GM12865 (cell line): ENCODE measurements at regions not wholly inside any gene's neighbourhood (a gene's known extent, or its start where the extent isn't known, plus 50 kb on each side); places are given as distances from the start of the nearest gene placed in this dataset.

Experiments used
- DNase-seq: peaks from one replicate; pipeline ENCODE4 v3.0.0; 2010; ENCODE audit warnings: low read depth
- H3K4me3 ChIP-seq: 2 replicates; pipeline ENCODE4 v1.5.1; 2011; ENCODE audit warnings: mild to moderate bottlenecking, low read depth, low read length, control low read depth
- CTCF ChIP-seq: IDR thresholded peaks from 2 replicates; pipeline ENCODE4 v1.5.1; 2011; ENCODE audit warnings: low read length, control low read depth, low read depth, inconsistent platforms; ENCODE audit not compliant: insufficient read depth; ENCODE audit errors: missing control alignments

GRCh38 chr9:109591691-109592090, 93.6 kb upstream of the PTPN3 start:
- no peak overlapping the region for H3K4me3 ChIP-seq
- no peak for TF ChIP-seq CTCF
- DNase-seq = no peak

DNA sequence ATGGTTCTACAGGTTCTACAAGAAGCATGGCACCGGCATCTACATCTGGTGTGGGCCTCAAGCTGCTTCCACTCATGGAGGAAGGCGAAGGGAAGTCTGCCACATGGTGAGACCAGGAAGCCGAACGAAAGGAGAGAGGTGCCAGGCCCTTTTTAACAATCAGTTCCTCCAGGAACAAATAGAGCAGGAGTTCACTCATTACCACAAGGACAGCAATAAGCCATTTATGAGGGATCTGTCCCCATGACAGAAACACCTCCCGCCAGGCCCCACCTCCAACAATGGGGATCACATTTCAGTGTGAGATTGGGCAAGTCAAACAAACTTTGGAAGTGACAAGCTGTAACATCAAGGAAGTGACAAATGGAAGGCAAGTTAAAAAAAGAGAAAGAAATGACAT, 95.5 kb upstream of the PTPN3 start:
- DNase-seq = no peak
- H3K4me3 ChIP-seq = no peak overlapping the region
- TF ChIP-seq CTCF = no peak

DNA sequence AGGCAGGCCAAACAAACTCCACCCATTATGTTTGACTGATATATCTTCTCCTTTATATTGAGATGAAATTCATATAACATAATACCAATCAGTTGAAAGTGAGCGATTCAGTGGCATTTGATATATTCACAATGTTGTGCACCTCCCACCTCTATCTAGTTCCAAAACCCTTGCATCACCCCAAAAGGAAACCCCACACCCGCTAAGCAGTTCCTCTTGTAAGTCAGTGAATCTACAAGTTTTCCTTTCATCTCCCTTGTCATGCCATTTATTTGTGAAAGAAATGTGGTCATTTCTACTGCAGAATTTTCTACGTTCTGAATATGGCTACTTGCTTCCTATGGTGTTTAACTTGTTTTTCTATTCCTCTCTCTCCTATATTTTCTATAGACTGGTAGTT, 99.4 kb upstream of the PTPN3 start:
- H3K4me3 ChIP-seq = no peak overlapping the region
- TF ChIP-seq CTCF = no peak
- DNase-seq = no peak

- TF ChIP-seq CTCF = no peak
- no peak for DNase-seq
- no peak overlapping the region for H3K4me3 ChIP-seq
These were observed 101.0 kb upstream of the PTPN3 start for GRCh38 chr9:109599131-109599530.

- no peak overlapping the region for H3K4me3 ChIP-seq
- DNase-seq = no peak
- TF ChIP-seq CTCF = no peak
These were observed 101.6 kb upstream of the PTPN3 start for GRCh38 chr9:109599711-109600110.

DNA sequence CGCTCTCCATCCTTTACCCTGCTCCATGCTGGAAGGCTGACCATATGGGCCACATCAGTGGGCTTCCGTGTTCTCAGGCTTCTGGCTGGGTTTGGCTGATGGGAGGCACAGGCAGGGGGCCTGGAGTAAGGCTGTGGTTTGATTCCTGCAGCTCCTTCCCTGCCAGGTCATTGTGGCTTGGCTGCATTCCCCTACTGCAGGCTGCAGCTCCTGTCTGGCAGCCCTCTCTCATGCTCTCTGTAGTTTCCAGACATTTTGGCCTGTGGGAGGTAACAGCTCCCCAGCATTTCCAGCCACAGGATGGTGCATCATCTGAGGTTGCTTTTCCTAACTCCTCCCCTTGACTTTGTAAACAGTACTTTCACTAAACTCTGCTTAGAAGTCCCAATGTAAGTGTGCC, 102.0 kb upstream of the PTPN3 start:
- no peak for TF ChIP-seq CTCF
- no peak for DNase-seq
- no peak overlapping the region for H3K4me3 ChIP-seq

- H3K4me3 ChIP-seq = no peak overlapping the region
- DNase-seq = no peak
- no peak for TF ChIP-seq CTCF
These were observed 103.1 kb upstream of the PTPN3 start for GRCh38 chr9:109601181-109601580.
